Right lobe of liver (tissue), 4 donors: ENCODE measurements at regions not wholly inside any gene's neighbourhood (a gene's known extent, or its start where the extent isn't known, plus 50 kb on each side); places are given as distances from the start of the nearest gene placed in this dataset.

Experiments
- POLR2A ChIP-seq: fragments of 450-650 bp; IDR thresholded peaks from one replicate; pipeline ENCODE4 v1.6.1; 2017; ENCODE audit warnings: antibody characterized with exemption, mild to moderate bottlenecking
- TF ChIP-seq, protein P1 (sequence below), 4 donors: fragments of 200-600 bp in 3 of 4; fragments of 450-650 bp in 1 of 4; IDR thresholded peaks; one replicate each; pipeline versions ENCODE4 v1.5.1 to v1.8.0; 2016 to 2022; ENCODE audit warnings: antibody characterized with exemption in 4 of 4, mild to moderate bottlenecking in 2 of 4
- donor health status: DM: no; HTN: no; CAD: no.
- donor health status: DM: no; HTN: no; CAD: no.
- donor health status: DM: no; HTN: yes; CAD: no.

DNA sequence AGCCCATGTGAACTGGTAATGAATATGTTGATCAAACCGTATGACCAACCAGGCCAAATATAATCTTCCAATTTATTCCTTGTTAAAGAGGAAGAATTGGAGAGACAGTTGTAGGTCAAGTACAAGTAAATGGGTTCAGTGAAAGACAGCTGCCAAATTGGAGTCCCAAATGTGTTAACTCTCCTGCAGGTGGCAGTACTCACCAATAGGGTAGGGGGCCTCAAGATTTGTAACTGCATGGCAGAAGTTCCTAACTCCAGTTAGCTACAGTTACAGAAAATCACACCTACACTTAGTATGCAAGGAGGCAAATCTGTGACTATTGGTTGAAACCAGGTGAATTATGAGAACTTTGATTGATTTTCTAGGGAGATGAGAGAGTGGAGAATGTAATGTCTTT is 278.0 kb downstream of the ZBBX start:
- TF ChIP-seq, protein P1, sequence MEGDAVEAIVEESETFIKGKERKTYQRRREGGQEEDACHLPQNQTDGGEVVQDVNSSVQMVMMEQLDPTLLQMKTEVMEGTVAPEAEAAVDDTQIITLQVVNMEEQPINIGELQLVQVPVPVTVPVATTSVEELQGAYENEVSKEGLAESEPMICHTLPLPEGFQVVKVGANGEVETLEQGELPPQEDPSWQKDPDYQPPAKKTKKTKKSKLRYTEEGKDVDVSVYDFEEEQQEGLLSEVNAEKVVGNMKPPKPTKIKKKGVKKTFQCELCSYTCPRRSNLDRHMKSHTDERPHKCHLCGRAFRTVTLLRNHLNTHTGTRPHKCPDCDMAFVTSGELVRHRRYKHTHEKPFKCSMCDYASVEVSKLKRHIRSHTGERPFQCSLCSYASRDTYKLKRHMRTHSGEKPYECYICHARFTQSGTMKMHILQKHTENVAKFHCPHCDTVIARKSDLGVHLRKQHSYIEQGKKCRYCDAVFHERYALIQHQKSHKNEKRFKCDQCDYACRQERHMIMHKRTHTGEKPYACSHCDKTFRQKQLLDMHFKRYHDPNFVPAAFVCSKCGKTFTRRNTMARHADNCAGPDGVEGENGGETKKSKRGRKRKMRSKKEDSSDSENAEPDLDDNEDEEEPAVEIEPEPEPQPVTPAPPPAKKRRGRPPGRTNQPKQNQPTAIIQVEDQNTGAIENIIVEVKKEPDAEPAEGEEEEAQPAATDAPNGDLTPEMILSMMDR (IDR thresholded peaks at IDR 0.05) = peak; percentile 15 to 45 (median 25)
- no peak for TF ChIP-seq POLR2A
